ENCODE measurements at regions not wholly inside any gene's neighbourhood (a gene's known extent, or its start where the extent isn't known, plus 50 kb on each side); places are given as distances from the start of the nearest gene placed in this dataset.

DNA sequence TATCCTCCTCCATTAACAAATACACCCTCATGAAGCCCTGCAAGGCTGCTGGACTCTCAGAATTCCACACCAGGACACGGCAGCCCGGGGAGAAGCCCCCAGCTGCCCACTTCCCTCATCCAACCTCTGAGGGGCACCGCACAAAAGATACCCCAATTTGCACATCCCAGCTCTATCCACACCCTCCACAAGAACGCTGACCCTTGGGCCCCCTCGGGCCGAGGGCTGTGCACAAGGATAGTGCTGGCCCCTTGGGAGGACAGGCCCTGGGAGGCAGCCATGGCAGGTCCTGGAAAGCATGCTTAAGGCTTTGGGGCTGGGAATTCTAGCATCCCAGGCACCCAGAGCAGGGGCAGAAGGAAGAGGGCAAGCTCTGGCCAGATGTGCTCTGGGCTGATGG is 77.4 kb upstream of the PRNP start:
- TF ChIP-seq ZNF384 (IDR thresholded peaks at IDR 0.05) (no peak), HDGF (IDR thresholded peaks at IDR 0.05; ENCODE audit: borderline replicate concordance) (no peak), SP1 (IDR thresholded peaks at IDR 0.05) (no peak), NFRKB (IDR thresholded peaks at IDR 0.05) (no peak), TARDBP (IDR thresholded peaks at IDR 0.05) (no peak), FOXM1 (IDR thresholded peaks at IDR 0.05; ENCODE audit: borderline replicate concordance) (no peak), FOXK2 (IDR thresholded peaks at IDR 0.05) (no peak), BHLHE40 (IDR thresholded peaks at IDR 0.05; ENCODE audit: borderline replicate concordance) (no peak), SUZ12 (IDR thresholded peaks at IDR 0.05) (no peak), L3MBTL2 (conservative IDR thresholded peaks at IDR 0.05) (no peak), ELF4 (IDR thresholded peaks at IDR 0.05) (no peak), CTBP1 (IDR thresholded peaks at IDR 0.05; ENCODE audit: borderline replicate concordance) (no peak)
- TF ChIP-seq, protein P1, sequence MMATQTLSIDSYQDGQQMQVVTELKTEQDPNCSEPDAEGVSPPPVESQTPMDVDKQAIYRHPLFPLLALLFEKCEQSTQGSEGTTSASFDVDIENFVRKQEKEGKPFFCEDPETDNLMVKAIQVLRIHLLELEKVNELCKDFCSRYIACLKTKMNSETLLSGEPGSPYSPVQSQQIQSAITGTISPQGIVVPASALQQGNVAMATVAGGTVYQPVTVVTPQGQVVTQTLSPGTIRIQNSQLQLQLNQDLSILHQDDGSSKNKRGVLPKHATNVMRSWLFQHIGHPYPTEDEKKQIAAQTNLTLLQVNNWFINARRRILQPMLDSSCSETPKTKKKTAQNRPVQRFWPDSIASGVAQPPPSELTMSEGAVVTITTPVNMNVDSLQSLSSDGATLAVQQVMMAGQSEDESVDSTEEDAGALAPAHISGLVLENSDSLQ (IDR thresholded peaks at IDR 0.05): no peak
